HEK293T (cell line): ENCODE measurements at regions not wholly inside any gene's neighbourhood (a gene's known extent, or its start where the extent isn't known, plus 50 kb on each side); places are given as distances from the start of the nearest gene placed in this dataset.
"Not testable (repeated sequence)": the region's sequence is repeated elsewhere in the genome, so short reads cannot be mapped to it uniquely, and the experiment has no call there.

Experiments used
- CTCF ChIA-PET: fragments of 350-600 bp; formaldehyde crosslinking; extraction: SDS; loops from one replicate; lab custom pipeline; 2021; ENCODE audit warnings: antibody characterized with exemption, inconsistent platforms; lab: Yijun Ruan, JAX
- POLR2A ChIA-PET: fragments of 350-600 bp; formaldehyde crosslinking; extraction: SDS; loops from one replicate; lab custom pipeline; 2020; ENCODE audit warnings: antibody characterized with exemption, inconsistent platforms; lab: Yijun Ruan, JAX
- DNase-seq: peaks from one replicate; pipeline ENCODE4 v3.0.0; 2012; ENCODE audit warnings: mixed read lengths; ENCODE audit errors: extremely low spot score
- ARNT ChIP-seq: fragments of 450-650 bp; IDR thresholded peaks from 2 replicates; pipeline ENCODE4 v1.6.1; 2017; ENCODE audit warnings: mild to moderate bottlenecking
- BHLHE40 ChIP-seq: fragments of 450-650 bp; IDR thresholded peaks from 2 replicates; pipeline ENCODE4 v1.6.1; 2016; ENCODE audit warnings: mild to moderate bottlenecking, moderate library complexity, borderline replicate concordance
- CTBP1 ChIP-seq: fragments of 450-650 bp; IDR thresholded peaks from 2 replicates; pipeline ENCODE4 v1.6.1; 2016; ENCODE audit warnings: borderline replicate concordance
- ELF4 ChIP-seq: fragments of 450-650 bp; IDR thresholded peaks from 2 replicates; pipeline ENCODE4 v1.6.1; 2017; ENCODE audit warnings: antibody characterized with exemption
- FOXA1 ChIP-seq: fragments of 450-650 bp; IDR thresholded peaks from 2 replicates; pipeline ENCODE4 v1.6.1; 2016; ENCODE audit warnings: mild to moderate bottlenecking
- FOXK2 ChIP-seq: fragments of 450-650 bp; IDR thresholded peaks from 2 replicates; pipeline ENCODE4 v1.6.1; 2016; ENCODE audit warnings: mild to moderate bottlenecking
- FOXM1 ChIP-seq: fragments of 450-650 bp; IDR thresholded peaks from 2 replicates; pipeline ENCODE4 v1.6.1; 2017; ENCODE audit warnings: mild to moderate bottlenecking, borderline replicate concordance
- HDGF ChIP-seq: fragments of 450-650 bp; IDR thresholded peaks from 2 replicates; pipeline ENCODE4 v1.6.1; 2017; ENCODE audit warnings: antibody characterized with exemption, borderline replicate concordance
- L3MBTL2 ChIP-seq: fragments of 450-650 bp; conservative IDR thresholded peaks from 2 replicates; pipeline ENCODE4 v1.6.1; 2016; ENCODE audit warnings: mild to moderate bottlenecking
- LEF1 ChIP-seq: fragments of 450-650 bp; IDR thresholded peaks from 2 replicates; pipeline ENCODE4 v1.6.1; 2017; ENCODE audit warnings: mild to moderate bottlenecking, borderline replicate concordance
- NFRKB ChIP-seq: fragments of 450-650 bp; IDR thresholded peaks from 2 replicates; pipeline ENCODE4 v1.6.1; 2016; ENCODE audit warnings: mild to moderate bottlenecking, moderate library complexity
- SP1 ChIP-seq: fragments of 450-650 bp; IDR thresholded peaks from 2 replicates; pipeline ENCODE4 v1.6.1; 2017
- SUZ12 ChIP-seq: fragments of 450-650 bp; IDR thresholded peaks from 2 replicates; pipeline ENCODE4 v1.6.1; 2016; ENCODE audit warnings: mild to moderate bottlenecking
- TARDBP ChIP-seq: fragments of 450-650 bp; IDR thresholded peaks from 2 replicates; pipeline ENCODE4 v1.6.1; 2016
- ZNF384 ChIP-seq: fragments of 450-650 bp; IDR thresholded peaks from 2 replicates; pipeline ENCODE4 v1.6.1; 2016
- TF ChIP-seq, protein P1 (sequence below): fragments of 450-650 bp; IDR thresholded peaks from 2 replicates; pipeline ENCODE4 v1.6.1; 2016

DNA sequence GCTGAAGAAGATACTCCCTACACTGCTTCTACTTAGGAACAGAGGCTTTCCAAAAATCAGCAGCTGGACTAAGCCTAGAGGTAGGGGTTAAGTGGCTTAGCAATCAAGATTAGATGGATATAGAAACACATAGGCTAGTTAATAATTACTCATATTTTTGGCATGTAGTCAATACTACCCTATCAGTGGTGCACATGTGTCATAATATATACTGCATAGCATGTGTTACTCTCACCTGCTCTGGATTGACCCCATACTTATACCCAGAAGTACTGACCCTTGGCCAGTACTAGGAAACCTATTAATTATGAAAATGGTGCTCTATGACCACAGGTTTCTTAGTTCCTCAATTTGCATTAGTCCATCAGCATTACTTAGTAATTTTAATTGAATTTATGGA is 528.4 kb upstream of the LMO3 start:
- POLR2A ChIA-PET = no interaction called here
- CTCF ChIA-PET = interaction anchor here (0.7 kb wide), 1 partner anchor 613 kb away, joined by 3 read pairs; no protein-coding TSS in a partner anchor
- DNase-seq = no peak
- TF ChIP-seq ELF4 = no peak
- no peak for TF ChIP-seq FOXA1
- no peak for TF ChIP-seq ZNF384
- TF ChIP-seq NFRKB = no peak
- no peak for TF ChIP-seq SP1
- no peak for TF ChIP-seq BHLHE40
- TF ChIP-seq FOXM1 = no peak
- TF ChIP-seq CTBP1 = no peak
- TF ChIP-seq L3MBTL2 = no peak

DNA sequence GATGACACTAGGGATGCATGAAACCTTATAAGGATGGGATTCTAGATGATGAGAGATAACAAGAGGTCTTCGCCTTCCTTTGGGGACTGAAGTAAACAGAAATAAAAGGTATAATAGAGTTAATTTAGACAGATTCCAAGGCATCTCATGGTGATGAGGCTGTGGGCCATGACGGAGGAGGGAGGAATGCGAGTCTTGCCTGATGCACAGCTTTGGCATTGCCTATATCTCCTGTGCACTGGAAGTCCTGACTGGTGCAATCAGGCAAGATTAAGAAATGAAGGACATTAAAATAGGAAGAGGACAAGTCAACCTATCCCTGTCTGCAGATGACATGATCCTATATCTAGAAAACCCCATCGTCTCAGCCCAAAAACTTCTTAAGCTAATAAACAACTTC is 526.4 kb upstream of the LMO3 start:
- CTCF ChIA-PET = no interaction called here
- no peak for DNase-seq
- TF ChIP-seq HDGF = no peak
- no peak for TF ChIP-seq NFRKB
- no peak for TF ChIP-seq FOXA1
- no peak for TF ChIP-seq LEF1
- TF ChIP-seq SUZ12 = no peak
- POLR2A ChIA-PET = no interaction called here

DNA sequence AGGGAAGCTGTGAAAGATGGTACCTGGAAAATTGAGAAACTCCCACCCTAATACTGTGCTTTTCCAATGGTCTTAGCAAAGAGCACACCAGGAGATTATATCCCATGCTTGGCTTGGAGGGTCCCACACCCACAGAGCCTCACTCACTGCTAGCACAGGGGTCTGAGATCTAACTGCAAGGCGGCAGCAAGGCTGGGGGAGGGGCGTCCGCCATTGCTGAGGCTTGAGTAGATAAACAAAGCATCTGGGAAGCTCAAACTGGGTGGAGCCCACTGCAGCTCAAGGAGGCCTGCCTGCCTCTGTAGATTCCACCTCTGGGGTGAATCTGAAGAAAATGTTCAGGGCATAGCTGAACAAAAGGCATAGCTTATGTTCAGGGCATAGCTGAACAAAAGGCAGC is 510.6 kb upstream of the LMO3 start:
- POLR2A ChIA-PET, DNase-seq, CTCF ChIA-PET: not testable (repeated sequence)

DNA sequence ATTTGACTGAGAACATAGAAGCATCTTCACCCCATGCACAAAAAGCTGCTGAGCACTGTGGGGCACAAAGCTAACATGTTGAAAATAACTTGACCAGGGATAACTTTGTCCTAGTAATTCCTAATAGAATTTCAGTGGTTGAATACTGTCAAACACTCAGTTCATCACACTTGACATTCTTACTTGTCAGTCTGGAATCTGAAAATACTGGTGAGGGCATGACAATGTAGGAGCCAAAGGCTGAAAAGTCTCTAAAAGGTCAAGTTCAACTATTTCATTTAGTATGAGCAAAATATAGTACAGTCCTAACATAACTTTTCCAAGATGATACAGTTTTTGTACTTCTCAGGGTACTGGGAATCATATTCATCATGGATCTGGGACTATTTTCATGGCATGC is 504.4 kb upstream of the LMO3 start:
- POLR2A ChIA-PET = no interaction called here
- TF ChIP-seq L3MBTL2 (no peak), FOXA1 (no peak), SUZ12 (no peak), ZNF384 (no peak), FOXM1 (no peak), LEF1 (no peak), BHLHE40 (no peak), HDGF (no peak)
- TF ChIP-seq, protein P1, sequence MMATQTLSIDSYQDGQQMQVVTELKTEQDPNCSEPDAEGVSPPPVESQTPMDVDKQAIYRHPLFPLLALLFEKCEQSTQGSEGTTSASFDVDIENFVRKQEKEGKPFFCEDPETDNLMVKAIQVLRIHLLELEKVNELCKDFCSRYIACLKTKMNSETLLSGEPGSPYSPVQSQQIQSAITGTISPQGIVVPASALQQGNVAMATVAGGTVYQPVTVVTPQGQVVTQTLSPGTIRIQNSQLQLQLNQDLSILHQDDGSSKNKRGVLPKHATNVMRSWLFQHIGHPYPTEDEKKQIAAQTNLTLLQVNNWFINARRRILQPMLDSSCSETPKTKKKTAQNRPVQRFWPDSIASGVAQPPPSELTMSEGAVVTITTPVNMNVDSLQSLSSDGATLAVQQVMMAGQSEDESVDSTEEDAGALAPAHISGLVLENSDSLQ = no peak
- CTCF ChIA-PET = no interaction called here

DNA sequence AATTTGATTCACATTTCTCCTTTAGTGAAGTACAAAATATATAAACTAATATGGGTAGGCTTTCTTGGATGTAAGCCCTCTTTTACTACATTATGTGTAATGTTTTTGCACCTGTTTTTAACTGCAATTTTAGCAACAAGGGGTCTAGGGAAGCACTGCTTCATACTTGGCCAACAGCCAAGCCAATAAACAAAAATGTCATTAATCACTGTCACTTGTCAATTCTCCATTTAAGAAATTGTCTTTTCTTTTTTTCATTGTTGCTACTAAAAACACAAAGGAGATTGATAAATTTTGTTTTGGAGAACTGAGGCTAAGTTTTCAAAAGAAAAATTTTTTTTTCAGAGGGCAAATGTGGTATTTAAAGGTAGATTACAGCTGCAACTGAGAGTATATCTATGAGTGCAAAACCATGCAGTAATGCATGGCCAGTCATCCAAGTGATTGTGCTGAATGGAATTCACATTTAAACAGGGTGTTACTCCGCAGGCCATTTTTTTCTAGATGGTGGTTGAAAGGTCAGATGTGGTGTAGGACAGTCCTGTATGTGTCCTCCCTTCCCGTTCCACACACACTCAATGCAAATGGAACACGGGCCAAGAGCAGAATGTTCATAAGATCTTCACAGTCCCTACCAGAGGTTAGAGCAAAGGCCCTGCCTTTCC is 503.0 kb upstream of the LMO3 start:
- peak; percentile 3 for DNase-seq
- CTCF ChIA-PET = no interaction called here
- TF ChIP-seq, protein P1 = peak; percentile 87
- TF ChIP-seq FOXM1 (no peak), LEF1 (no peak)
- POLR2A ChIA-PET = no interaction called here

More for the DNA sequence above, 504.4 kb upstream of the LMO3 start:
- no peak for DNase-seq

DNA sequence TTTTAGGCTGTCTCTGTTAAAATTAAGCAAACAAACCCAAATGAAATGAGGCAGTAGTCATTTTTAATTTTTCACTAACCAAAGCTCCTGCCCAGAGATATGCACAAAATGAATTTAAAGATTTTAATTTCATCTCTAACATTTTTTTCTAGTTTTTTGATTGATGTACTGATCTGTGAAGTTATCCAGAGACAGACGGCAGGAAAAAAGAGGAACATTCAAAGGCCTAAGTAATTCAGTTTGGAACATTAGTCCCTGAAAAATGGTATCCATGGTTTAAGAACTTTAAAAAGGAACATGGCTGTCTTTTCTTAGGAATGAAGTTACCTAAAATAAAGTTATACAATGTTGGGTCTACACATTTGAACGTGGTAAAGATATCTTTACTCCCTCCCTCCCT is 498.8 kb upstream of the LMO3 start:
- POLR2A ChIA-PET = no interaction called here
- no peak for DNase-seq
- CTCF ChIA-PET = interaction anchor here (0.6 kb wide), 1 partner anchor 451 kb away, joined by 3 read pairs; no protein-coding TSS in a partner anchor
- TF ChIP-seq SP1 (no peak), ARNT (no peak), SUZ12 (no peak), FOXA1 (no peak), NFRKB (no peak), LEF1 (no peak), FOXK2 (no peak), ELF4 (no peak), HDGF (no peak), CTBP1 (no peak), ZNF384 (no peak), L3MBTL2 (no peak)
- TF ChIP-seq, protein P1 = no peak

DNA sequence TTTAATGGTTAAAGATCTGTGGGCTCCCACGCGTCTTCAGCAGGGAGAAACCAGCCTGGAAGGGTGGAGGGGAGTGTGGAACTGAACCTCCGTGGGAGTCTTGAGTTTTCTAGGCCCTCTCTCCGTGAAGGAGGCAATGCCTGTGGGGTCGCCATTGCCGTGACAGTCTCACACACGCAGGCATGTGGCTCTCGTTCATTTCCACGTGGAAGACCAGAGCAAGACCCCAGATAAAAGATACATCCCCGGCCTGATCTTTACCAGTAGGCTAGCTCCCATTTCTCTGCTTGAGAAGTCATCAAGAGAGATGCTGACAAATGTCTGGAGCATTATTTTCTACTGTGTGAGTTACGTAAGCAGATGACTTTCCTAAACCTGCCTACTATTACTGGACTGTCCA is 491.7 kb upstream of the LMO3 start:
- CTCF ChIA-PET = interaction anchor here (0.6 kb wide), 1 partner anchor 321 kb away, joined by 3 read pairs; no protein-coding TSS in a partner anchor
- TF ChIP-seq HDGF = no peak
- TF ChIP-seq L3MBTL2 = no peak
- TF ChIP-seq SP1 = no peak
- no peak for TF ChIP-seq ARNT
- TF ChIP-seq FOXA1 = no peak
- no peak for TF ChIP-seq ELF4
- no peak for DNase-seq
- POLR2A ChIA-PET = no interaction called here

DNA sequence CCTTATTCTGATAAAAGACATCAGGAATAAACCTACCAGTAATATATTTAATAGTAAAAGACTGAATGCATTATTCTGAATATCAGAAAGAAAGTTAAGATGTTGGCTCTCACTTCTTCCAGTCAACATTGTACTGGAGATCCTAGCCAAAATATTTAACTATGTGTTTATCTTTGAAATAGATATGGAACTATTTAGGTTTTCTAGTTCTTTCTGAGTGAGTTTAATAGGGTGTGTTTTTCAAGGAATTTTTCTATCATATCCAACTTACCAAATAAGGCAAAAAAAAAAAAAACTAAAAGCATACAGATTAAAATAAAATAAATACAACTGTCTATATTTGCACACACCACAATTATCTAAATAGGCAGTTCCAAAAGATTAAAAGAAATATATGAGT is 478.9 kb upstream of the LMO3 start:
- ChIA-PET CTCF (no interaction called here), POLR2A (no interaction called here)
- no peak for DNase-seq
- TF ChIP-seq NFRKB (no peak), SUZ12 (no peak), ELF4 (no peak), ARNT (no peak), LEF1 (no peak), ZNF384 (no peak), FOXM1 (no peak), SP1 (no peak), CTBP1 (no peak), HDGF (no peak), FOXA1 (no peak), BHLHE40 (no peak), L3MBTL2 (no peak), TARDBP (no peak), FOXK2 (no peak)
- TF ChIP-seq, protein P1 = no peak
